C4-2B (cell line): ENCODE measurements at regions not wholly inside any gene's neighbourhood (a gene's known extent, or its start where the extent isn't known, plus 50 kb on each side); places are given as distances from the start of the nearest gene placed in this dataset.

ENCODE experiments used
- CTCF ChIP-seq: fragments of 450-650 bp; conservative IDR thresholded peaks from 2 replicates; pipeline ENCODE4 v1.5.1; 2017; ENCODE audit warnings: mild to moderate bottlenecking
- ZFX ChIP-seq: fragments of 450-650 bp; IDR thresholded peaks from 2 replicates; pipeline ENCODE4 v1.6.1; 2017

DNA sequence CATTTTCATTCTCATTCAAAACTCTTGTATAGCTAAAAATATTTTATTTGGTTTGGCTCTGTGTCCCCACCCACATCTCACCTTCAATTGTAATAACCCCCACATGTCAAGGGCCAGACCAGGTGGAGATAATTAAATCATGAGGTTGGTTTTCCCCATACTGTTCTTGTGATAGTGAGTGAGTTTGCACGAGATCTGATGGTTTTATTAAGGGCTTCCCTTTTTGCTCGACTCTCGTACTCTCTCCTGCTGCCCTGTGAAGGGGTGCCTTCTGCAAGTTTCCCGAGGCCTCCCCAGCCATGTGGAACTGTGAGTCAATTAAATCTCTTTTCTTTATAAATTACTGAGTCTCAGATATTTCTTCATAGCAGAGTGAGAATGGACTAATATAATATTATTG, 768.0 kb downstream of the STIM2 start:
- no peak for TF ChIP-seq CTCF
- TF ChIP-seq ZFX = no peak
